H1 (cell line): ENCODE measurements at regions not wholly inside any gene's neighbourhood (a gene's known extent, or its start where the extent isn't known, plus 50 kb on each side); places are given as distances from the start of the nearest gene placed in this dataset.

Experiments
- CTCF ChIA-PET: fragments of 300-600 bp; sonication (Branson Sonifier 250); formaldehyde crosslinking; loops from one replicate; lab custom pipeline; 2021; ENCODE audit not compliant: partially characterized antibody; lab: Charles Lee
- POLR2A ChIA-PET: fragments of 300-600 bp; sonication (Branson Sonifier 250); formaldehyde crosslinking; loops from one replicate; lab custom pipeline; 2021; ENCODE audit warnings: inconsistent platforms; ENCODE audit not compliant: partially characterized antibody; lab: Charles Lee
- DNase-seq, 2 experiments: peaks; one replicate each; pipeline versions ENCODE4 v3.0.0 to v3.0.0-alpha.2; 2010 to 2022; ENCODE audit warnings: low spot score in 2 of 2, low read depth in 1 of 2, mixed read lengths in 1 of 2
- FAIRE-seq: peaks from 2 replicates; lab custom pipeline; 2011; peaks lifted over from hg19 to GRCh38; lab: Jason Lieb, UNC
- H2AFZ ChIP-seq: 2 replicates; pipeline ENCODE4 v1.8.1; 2012; ENCODE audit warnings: low read length, inconsistent platforms
- H2AK5ac ChIP-seq: 2 replicates; pipeline ENCODE4 v1.6.1; 2013; ENCODE audit warnings: low read depth, low read length
- H2BK120ac ChIP-seq: replicated peaks from 2 replicates; pipeline ENCODE3; 2013; ENCODE audit warnings: low read depth, low read length, inconsistent platforms
- H2BK12ac ChIP-seq: 2 replicates; pipeline ENCODE4 v1.6.1; 2013; ENCODE audit warnings: low read depth, low read length
- H2BK15ac ChIP-seq: 2 replicates; pipeline ENCODE4 v1.6.1; 2013; ENCODE audit warnings: low read length
- H2BK20ac ChIP-seq: 2 replicates; pipeline ENCODE4 v1.6.1; 2013; ENCODE audit warnings: low read length
- H2BK5ac ChIP-seq: 2 replicates; pipeline ENCODE4 v1.6.1; 2013; ENCODE audit warnings: low read depth, low read length
- H3K14ac ChIP-seq: 2 replicates; pipeline ENCODE4 v1.6.1; 2013; ENCODE audit warnings: inconsistent platforms; ENCODE audit not compliant: insufficient read length
- H3K18ac ChIP-seq: 2 replicates; pipeline ENCODE4 v1.6.1; 2013; ENCODE audit warnings: low read length; ENCODE audit errors: extremely low read depth
- H3K23ac ChIP-seq: 2 replicates; pipeline ENCODE4 v1.6.1; 2013; ENCODE audit warnings: inconsistent platforms; ENCODE audit not compliant: insufficient read length
- H3K23me2 ChIP-seq: 2 replicates; pipeline ENCODE4 v1.6.1; 2013; ENCODE audit warnings: low read depth, low read length
- H3K27ac ChIP-seq: 2 replicates; pipeline ENCODE4 v1.6.1; 2011; ENCODE audit warnings: low read depth, low read length, inconsistent platforms
- H3K27me3 ChIP-seq, 4 experiments: replicated peaks in 1 of 4; 1 replicate in 1 of 4; 2 replicates in 3 of 4; pipeline versions ENCODE4 v1.6.1 to v1.8.1; 2011 to 2013; ENCODE audit warnings: low read length in 3 of 4, mild to moderate bottlenecking in 3 of 4, inconsistent platforms in 2 of 4, mixed read lengths in 2 of 4, moderate library complexity in 1 of 4; ENCODE audit not compliant: control insufficient read depth in 3 of 4, insufficient read depth in 3 of 4; ENCODE audit errors: extremely low read depth in 1 of 4
- H3K36me3 ChIP-seq, 4 experiments: 2 replicates each; pipeline versions ENCODE4 v1.6.1 to v1.8.1; 2011 to 2013; ENCODE audit warnings: mild to moderate bottlenecking in 4 of 4, low read length in 3 of 4, moderate library complexity in 2 of 4, control low read depth in 1 of 4, inconsistent platforms in 1 of 4; ENCODE audit not compliant: insufficient read depth in 4 of 4, control insufficient read depth in 2 of 4
- H3K4ac ChIP-seq: replicated peaks from 2 replicates; pipeline ENCODE3; 2013; ENCODE audit warnings: low read length, low read depth, mixed read lengths, inconsistent platforms; ENCODE audit not compliant: insufficient read length
- H3K4me1 ChIP-seq, 4 experiments: replicated peaks in 1 of 4; 1 replicate in 1 of 4; 2 replicates in 3 of 4; pipeline versions ENCODE4 v1.6.1 to v1.8.1; 2011 to 2013; ENCODE audit warnings: low read length in 3 of 4, inconsistent platforms in 2 of 4, mixed read lengths in 1 of 4; ENCODE audit not compliant: insufficient read depth in 4 of 4, control insufficient read depth in 3 of 4
- H3K4me2 ChIP-seq, 2 experiments: 2 replicates each; pipeline versions ENCODE4 v1.6.1 to v1.8.1; 2011 to 2013; ENCODE audit warnings: low read depth in 2 of 2, low read length in 2 of 2, control low read depth in 1 of 2, inconsistent platforms in 1 of 2, mild to moderate bottlenecking in 1 of 2; ENCODE audit not compliant: insufficient read depth in 1 of 2
- H3K4me3 ChIP-seq, 4 experiments: fragments of 200-600, 300-600 bp in 1 of 4; sonication (generic), shearing (Covaris generic), sonication (Bioruptor Twin) in 1 of 4; 2 replicates each; pipeline versions ENCODE4 v1.5.1 to v1.8.1; 2011 to 2016; ENCODE audit warnings: low read length in 4 of 4, low read depth in 3 of 4, control low read depth in 2 of 4, inconsistent platforms in 2 of 4, mild to moderate bottlenecking in 2 of 4, mixed read lengths in 1 of 4, moderate library complexity in 1 of 4; ENCODE audit not compliant: insufficient read depth in 2 of 4; ENCODE audit errors: extremely low read depth in 1 of 4
- H3K56ac ChIP-seq: replicated peaks from 2 replicates; pipeline ENCODE3; 2013; ENCODE audit warnings: low read depth, mild to moderate bottlenecking, mixed read lengths, low read length, inconsistent platforms; ENCODE audit not compliant: insufficient read length
- H3K79me1 ChIP-seq: 2 replicates; pipeline ENCODE4 v1.6.1; 2013; ENCODE audit warnings: low read depth, low read length, control low read depth
- H3K79me2 ChIP-seq, 2 experiments: 2 replicates each; pipeline versions ENCODE4 v1.6.1 to v1.8.1; 2012 to 2013; ENCODE audit warnings: low read length in 2 of 2, mild to moderate bottlenecking in 2 of 2, inconsistent platforms in 1 of 2; ENCODE audit not compliant: insufficient read depth in 2 of 2, control insufficient read depth in 1 of 2
- H3K9ac ChIP-seq, 4 experiments: replicated peaks in 1 of 4; 1 replicate in 1 of 4; 2 replicates in 3 of 4; pipeline versions ENCODE4 v1.6.1 to v1.8.1; 2011 to 2013; ENCODE audit warnings: low read depth in 3 of 4, low read length in 3 of 4, control low read depth in 2 of 4, mild to moderate bottlenecking in 2 of 4, moderate library complexity in 2 of 4, inconsistent platforms in 1 of 4; ENCODE audit errors: extremely low read depth in 1 of 4
- H3K9me3 ChIP-seq, 2 experiments: 2 replicates each; pipeline versions ENCODE4 v1.6.1 to v1.8.1; 2012 to 2013; ENCODE audit warnings: mild to moderate bottlenecking in 2 of 2, moderate library complexity in 2 of 2, control low read depth in 1 of 2, inconsistent platforms in 1 of 2, low read depth in 1 of 2, low read length in 1 of 2, mixed read lengths in 1 of 2; ENCODE audit not compliant: insufficient read depth in 2 of 2
- H4K20me1 ChIP-seq, 2 experiments: replicated peaks in 1 of 2; 2 replicates each; pipeline versions ENCODE3 to v1.8.1; 2011 to 2013; ENCODE audit warnings: inconsistent platforms in 2 of 2, low read length in 2 of 2, mild to moderate bottlenecking in 1 of 2; ENCODE audit not compliant: insufficient read depth in 2 of 2, control insufficient read depth in 1 of 2
- H4K5ac ChIP-seq: 2 replicates; pipeline ENCODE4 v1.6.1; 2013; ENCODE audit warnings: low read length, low read depth, mixed read lengths, inconsistent platforms; ENCODE audit not compliant: insufficient read length
- H4K8ac ChIP-seq: 2 replicates; pipeline ENCODE4 v1.8.0; 2013; ENCODE audit warnings: mild to moderate bottlenecking, moderate library complexity, low read length, inconsistent platforms; ENCODE audit not compliant: insufficient read depth; ENCODE audit errors: extremely low read depth
- H4K91ac ChIP-seq: replicated peaks from 2 replicates; pipeline ENCODE3; 2013; ENCODE audit warnings: low read length, mixed read lengths, inconsistent platforms; ENCODE audit not compliant: insufficient read length
- GTF2F1 ChIP-seq: IDR thresholded peaks from 2 replicates; pipeline ENCODE4 v1.6.1; 2012; ENCODE audit warnings: low read depth, low read length, improper control_type of control experiment, borderline replicate concordance
- HDAC6 ChIP-seq: IDR thresholded peaks from one replicate; pipeline ENCODE4 v1.7.1; 2012; ENCODE audit warnings: low read depth, mild to moderate bottlenecking, inconsistent platforms, low read length, moderate library complexity
- JUN ChIP-seq: IDR thresholded peaks from 2 replicates; pipeline ENCODE4 v1.6.1; 2011; ENCODE audit warnings: low read depth, mild to moderate bottlenecking, improper control_type of control experiment, low read length
- JUND ChIP-seq: IDR thresholded peaks from 2 replicates; pipeline ENCODE4 v1.6.1; 2011; ENCODE audit warnings: mild to moderate bottlenecking, improper control_type of control experiment, low read length
- RNF2 ChIP-seq: fragments of 200-900, 300-1000 bp; sonication (generic); IDR thresholded peaks from 2 replicates; pipeline ENCODE4 v1.7.1; 2016; ENCODE audit warnings: borderline replicate concordance, low read depth, mild to moderate bottlenecking, antibody characterized with exemption, low read length; ENCODE audit not compliant: poor library complexity, severe bottlenecking; ENCODE audit errors: missing control alignments
- TAF1 ChIP-seq: IDR thresholded peaks from 2 replicates; pipeline ENCODE4 v1.6.1; 2011; ENCODE audit warnings: mild to moderate bottlenecking, low read depth, low read length
- WGBS, 2 experiments: shearing (Covaris generic) in 1 of 2; methylation state at CpG; one replicate each; pipeline versions ENCODE4 v1.1.6 to v1.1.7; 2013 to 2015; ENCODE audit warnings: low lambda C conversion rate in 2 of 2, mixed read lengths in 2 of 2, inconsistent platforms in 1 of 2, low coverage in 1 of 2, missing lambda C conversion rate in 1 of 2; ENCODE audit not compliant: insufficient replicate concordance in 2 of 2, insufficient coverage in 1 of 2, insufficient read length in 1 of 2; ENCODE audit errors: extremely low coverage in 1 of 2, missing lambda C conversion rate in 1 of 2; 5-methylcytosine and 5-hydroxymethylcytosine counted together
- TF ChIP-seq, protein P1 (sequence below): IDR thresholded peaks from 2 replicates; pipeline ENCODE4 v1.6.1; 2012; ENCODE audit warnings: low read length, inconsistent platforms

DNA sequence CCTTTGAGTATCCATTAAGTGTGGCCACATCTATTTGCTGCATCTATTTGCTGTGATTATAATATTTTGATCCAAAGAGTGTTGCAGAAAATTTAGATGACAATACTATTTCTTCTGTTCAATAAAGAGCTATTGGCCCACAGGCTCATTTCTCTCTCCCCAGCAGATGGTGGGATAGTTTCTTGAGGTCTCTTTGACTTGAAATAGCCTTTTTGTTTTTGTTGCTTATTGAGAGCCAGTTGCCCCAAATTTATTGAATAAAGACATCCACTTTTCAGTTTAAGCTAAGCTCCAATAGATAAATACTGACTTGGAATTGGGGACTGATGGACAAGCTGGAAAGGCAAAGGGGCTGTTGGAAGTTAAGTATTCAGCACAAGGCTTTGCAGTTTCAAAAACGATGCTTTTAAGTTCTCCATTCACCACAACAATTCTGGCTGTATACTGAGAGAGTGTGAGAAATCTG is 290.1 kb upstream of the MPDZ start:
- FAIRE-seq (no peak), DNase-seq (no peak)
- H3K23ac ChIP-seq: no peak overlapping the region
- no peak overlapping the region for H2BK20ac ChIP-seq
- TF ChIP-seq JUN (no peak), JUND (no peak), GTF2F1 (no peak), TAF1 (no peak), HDAC6 (no peak), RNF2 (no peak)
- TF ChIP-seq, protein P1, sequence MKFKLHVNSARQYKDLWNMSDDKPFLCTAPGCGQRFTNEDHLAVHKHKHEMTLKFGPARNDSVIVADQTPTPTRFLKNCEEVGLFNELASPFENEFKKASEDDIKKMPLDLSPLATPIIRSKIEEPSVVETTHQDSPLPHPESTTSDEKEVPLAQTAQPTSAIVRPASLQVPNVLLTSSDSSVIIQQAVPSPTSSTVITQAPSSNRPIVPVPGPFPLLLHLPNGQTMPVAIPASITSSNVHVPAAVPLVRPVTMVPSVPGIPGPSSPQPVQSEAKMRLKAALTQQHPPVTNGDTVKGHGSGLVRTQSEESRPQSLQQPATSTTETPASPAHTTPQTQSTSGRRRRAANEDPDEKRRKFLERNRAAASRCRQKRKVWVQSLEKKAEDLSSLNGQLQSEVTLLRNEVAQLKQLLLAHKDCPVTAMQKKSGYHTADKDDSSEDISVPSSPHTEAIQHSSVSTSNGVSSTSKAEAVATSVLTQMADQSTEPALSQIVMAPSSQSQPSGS: no peak
- peaks cover 8% of the 10 kb centered on the region for H3K23me2 ChIP-seq
- peaks cover 0 to 6% (median 4%) of the 10 kb centered on the region in 4 experiments; a peak in 4 of 7 replicates for H3K4me1 ChIP-seq
- H2AFZ ChIP-seq: no peak overlapping the region
- no peaks in the 10 kb centered on the region for H4K20me1 ChIP-seq
- ChIA-PET POLR2A (no interaction called here), CTCF (interaction anchor here (1.0 to 1.4 kb wide), 2 partner anchors 10 to 873 kb away, joined by 3 read pairs; no protein-coding TSS in a partner anchor)
- peak overlapping the region in 1 of 2 experiments; percentile 99; a peak in 1 of 4 replicates for H3K4me2 ChIP-seq
- no peak overlapping the region for H2BK12ac ChIP-seq
- H4K5ac ChIP-seq: no peak overlapping the region
- H3K18ac ChIP-seq: no peak overlapping the region
- no peak overlapping the region for H4K91ac ChIP-seq
- no peaks in the 10 kb centered on the region for H3K79me2 ChIP-seq
- no peak overlapping the region for H2BK120ac ChIP-seq
- H3K36me3 ChIP-seq: no peaks in the 10 kb centered on the region
- peaks cover 0 to 2% (median 0%) of the 10 kb centered on the region in 4 experiments; a peak in 2 of 7 replicates for H3K27me3 ChIP-seq
- no peak overlapping the region for H2AK5ac ChIP-seq
- no peak overlapping the region for H3K9ac ChIP-seq
- no peak overlapping the region for H3K27ac ChIP-seq
- no peak overlapping the region for H3K14ac ChIP-seq
- no peaks in the 10 kb centered on the region for H3K79me1 ChIP-seq
- H3K9me3 ChIP-seq: no peaks in the 10 kb centered on the region
- no peak overlapping the region for H2BK5ac ChIP-seq
- 65% methylated on average over 1 of the region's 1 CpG; no CpG with 5 or more reads in 1 of the 2 experiments for WGBS, 2 experiments
- H3K4me3 ChIP-seq: peak overlapping the region in 1 of 4 experiments; percentile 68; a peak in 1 of 8 replicates
- H3K4ac ChIP-seq: no peak overlapping the region
- H4K8ac ChIP-seq: no peak overlapping the region
- H3K56ac ChIP-seq: no peak overlapping the region
- H2BK15ac ChIP-seq: no peak overlapping the region
